HG02970 (cell line): ENCODE measurements at regions not wholly inside any gene's neighbourhood (a gene's known extent, or its start where the extent isn't known, plus 50 kb on each side); places are given as distances from the start of the nearest gene placed in this dataset.

Experiments used
- ATAC-seq: cut with Tn5 transposase; IDR thresholded peaks from one replicate; pipeline ENCODE4 v1.9.1; 2021; ENCODE audit warnings: mild to moderate bottlenecking, moderate library complexity, moderate number of reproducible peaks; ENCODE audit not compliant: unreplicated experiment, low FRiP score

GRCh38 chr16:51822471-51822870, 671.4 kb upstream of the SALL1 start:
- ATAC-seq: no peak

- no peak for ATAC-seq
These were observed 670.5 kb upstream of the SALL1 start for GRCh38 chr16:51821527-51821926.

- no peak for ATAC-seq
These were observed 669.1 kb upstream of the SALL1 start for GRCh38 chr16:51820176-51820575.

- ATAC-seq: no peak
These were observed 667.4 kb upstream of the SALL1 start for GRCh38 chr16:51818342-51818944.

GRCh38 chr16:51816929-51817328, 665.9 kb upstream of the SALL1 start:
- ATAC-seq: no peak

GRCh38 chr16:51815523-51815922, 664.5 kb upstream of the SALL1 start:
- ATAC-seq: no peak

- no peak for ATAC-seq
These were observed 663.5 kb upstream of the SALL1 start for GRCh38 chr16:51814617-51815016.

GRCh38 chr16:51813609-51814008, 662.5 kb upstream of the SALL1 start:
- ATAC-seq: no peak

GRCh38 chr16:51812945-51813344, 661.9 kb upstream of the SALL1 start:
- no peak for ATAC-seq

GRCh38 chr16:51807551-51807950, 656.5 kb upstream of the SALL1 start:
- ATAC-seq: no peak

- ATAC-seq: no peak
These were observed 650.6 kb upstream of the SALL1 start for GRCh38 chr16:51801635-51802034.

- ATAC-seq: no peak
These were observed 646.7 kb upstream of the SALL1 start for GRCh38 chr16:51797669-51798259.

GRCh38 chr16:51779240-51779639, 628.2 kb upstream of the SALL1 start:
- ATAC-seq: no peak

GRCh38 chr16:51773071-51773890, 622.2 kb upstream of the SALL1 start:
- no peak for ATAC-seq

- ATAC-seq: no peak
These were observed 615.7 kb upstream of the SALL1 start for GRCh38 chr16:51766739-51767138.

- no peak for ATAC-seq
These were observed 612.1 kb upstream of the SALL1 start for GRCh38 chr16:51763072-51763661.

- peak; percentile 81 for ATAC-seq
These were observed 611.3 kb upstream of the SALL1 start for GRCh38 chr16:51762081-51762996.

- ATAC-seq: no peak
These were observed 609.9 kb upstream of the SALL1 start for GRCh38 chr16:51761001-51761400.

GRCh38 chr16:51759999-51760398, 608.9 kb upstream of the SALL1 start:
- ATAC-seq: no peak

GRCh38 chr16:51759329-51759728, 608.3 kb upstream of the SALL1 start:
- no peak for ATAC-seq
